OCI-LY3 (cell line): ENCODE measurements at regions not wholly inside any gene's neighbourhood (a gene's known extent, or its start where the extent isn't known, plus 50 kb on each side); places are given as distances from the start of the nearest gene placed in this dataset.

ENCODE experiments used
- CTCF ChIP-seq: fragments of 200-600, 300-600 bp; sonication (generic); IDR thresholded peaks from 2 replicates; pipeline ENCODE4 v1.5.1; 2014; ENCODE audit warnings: antibody characterized with exemption, low read length, low read depth
- EZH2phosphoT487 ChIP-seq: fragments of 200-600 bp; shearing (Covaris generic); IDR thresholded peaks from 2 replicates; pipeline ENCODE4 v1.6.1; 2018; ENCODE audit warnings: antibody characterized with exemption, mixed run types, low read depth

GRCh38 chr7:26553582-26553981, 261.9 kb downstream of the SNX10 start:
- TF ChIP-seq CTCF (peak; percentile 49), EZH2phosphoT487 (no peak)
